ENCODE measurements at regions not wholly inside any gene's neighbourhood (a gene's known extent, or its start where the extent isn't known, plus 50 kb on each side); places are given as distances from the start of the nearest gene placed in this dataset.

- ChIA-PET CTCF (no interaction called here), POLR2A (no interaction called here)
- peaks cover 25% of the 10 kb centered on the region for H3K9me3 Mint-ChIP-seq
- ATAC-seq (no peak), DNase-seq (ENCODE audit: low spot score) (no peak)
- H3K4me3 Mint-ChIP-seq, result no peak overlapping the region
- peaks cover 6% of the 10 kb centered on the region; the same call in 1 of the 2 replicates for H3K27me3 Mint-ChIP-seq (ENCODE audit: low read depth)
- H3K4me1 Mint-ChIP-seq, result peaks cover 2% of the 10 kb centered on the region; the same call in 1 of the 2 replicates
- peaks cover 11% of the 10 kb centered on the region for H3K36me3 Mint-ChIP-seq
- TF ChIP-seq HMGA2 (CRISPR knock-in tag; IDR thresholded peaks at IDR 0.05) (no peak), ZNF138 (CRISPR knock-in tag; conservative IDR thresholded peaks at IDR 0.05) (no peak), MYBL2 (CRISPR knock-in tag; IDR thresholded peaks at IDR 0.05) (no peak), NR3C1 (CRISPR knock-in tag; conservative IDR thresholded peaks at IDR 0.05; ENCODE audit: low read depth) (no peak), ZNF671 (CRISPR knock-in tag; IDR thresholded peaks at IDR 0.05) (no peak), ZNF512 (CRISPR knock-in tag; IDR thresholded peaks at IDR 0.05; ENCODE audit: borderline replicate concordance) (no peak), FOXP4 (CRISPR knock-in tag; IDR thresholded peaks at IDR 0.05) (no peak), STAT6 (CRISPR knock-in tag; conservative IDR thresholded peaks at IDR 0.05; ENCODE audit: low read depth) (no peak), ZBTB21 (CRISPR knock-in tag; IDR thresholded peaks at IDR 0.05; ENCODE audit: borderline replicate concordance) (no peak), NFATC4 (CRISPR knock-in tag; IDR thresholded peaks at IDR 0.05) (no peak), OVOL2 (CRISPR knock-in tag; IDR thresholded peaks at IDR 0.05; ENCODE audit: borderline replicate concordance) (no peak)
- H3K27ac Mint-ChIP-seq, result no peak overlapping the region
Measured at GRCh38 chr11:133776671-133777367, 68.5 kb downstream of the SPATA19 start.

- DNase-seq (ENCODE audit: low spot score) (no peak), ATAC-seq (no peak)
- H3K36me3 Mint-ChIP-seq, result peaks cover 3% of the 10 kb centered on the region; the same call in 1 of the 2 replicates
- H3K9me3 Mint-ChIP-seq, result peaks cover 25% of the 10 kb centered on the region
- no peak overlapping the region for H3K27ac Mint-ChIP-seq
- no peaks in the 10 kb centered on the region; the same call in 1 of the 2 replicates for H3K27me3 Mint-ChIP-seq (ENCODE audit: low read depth)
- ChIA-PET POLR2A (interaction anchor here (0.9 kb wide), 1 partner anchor 144 kb away, joined by 3 read pairs; no protein-coding TSS in a partner anchor), CTCF (interaction anchor here (1.0 to 1.1 kb wide), 7 partner anchors 18 to 628 kb away, joined by 3 to 6 read pairs (median 4); no protein-coding TSS in a partner anchor)
- H3K4me3 Mint-ChIP-seq, result no peak overlapping the region
- no peaks in the 10 kb centered on the region for H3K4me1 Mint-ChIP-seq
- TF ChIP-seq NR1H2 (CRISPR knock-in tag; IDR thresholded peaks at IDR 0.05) (no peak), ATF2 (CRISPR knock-in tag; IDR thresholded peaks at IDR 0.05; ENCODE audit: borderline replicate concordance, low read depth) (no peak), ZBTB43 (CRISPR knock-in tag; IDR thresholded peaks at IDR 0.05) (no peak), PRRX2 (CRISPR knock-in tag; IDR thresholded peaks at IDR 0.05) (no peak), ZSCAN18 (CRISPR knock-in tag; IDR thresholded peaks at IDR 0.05) (no peak), CREB1 (CRISPR knock-in tag; IDR thresholded peaks at IDR 0.05) (no peak), PREB (CRISPR knock-in tag; IDR thresholded peaks at IDR 0.05; ENCODE audit: borderline replicate concordance) (no peak), FOXP4 (CRISPR knock-in tag; IDR thresholded peaks at IDR 0.05) (no peak)
Measured at GRCh38 chr11:133762538-133762937, 82.8 kb downstream of the SPATA19 start.
